Keratinocyte (primary cell): ENCODE measurements at regions not wholly inside any gene's neighbourhood (a gene's known extent, or its start where the extent isn't known, plus 50 kb on each side); places are given as distances from the start of the nearest gene placed in this dataset.

Source experiments
- DNase-seq: peaks from one replicate; pipeline ENCODE4 v3.0.0-alpha.2; 2011; ENCODE audit warnings: low read depth, missing footprints, low spot score
- FAIRE-seq: peaks from 2 replicates; lab custom pipeline; 2011; peaks lifted over from hg19 to GRCh38; lab: Jason Lieb, UNC
- H2AFZ ChIP-seq: 2 replicates; pipeline ENCODE4 v1.6.0; 2012; ENCODE audit warnings: low read length, control low read depth, inconsistent platforms; ENCODE audit not compliant: control insufficient read depth
- H3K27ac ChIP-seq: 2 replicates; pipeline ENCODE4 v1.5.1; 2011; ENCODE audit warnings: low read length; ENCODE audit not compliant: control insufficient read depth, insufficient read depth
- H3K27me3 ChIP-seq: 3 replicates; pipeline ENCODE4 v1.6.0; 2011; ENCODE audit warnings: low read length; ENCODE audit not compliant: control insufficient read depth, insufficient read depth; ENCODE audit errors: extremely low read depth
- H3K36me3 ChIP-seq, 2 experiments: 2 replicates in 1 of 2; 3 replicates in 1 of 2; pipeline ENCODE4 v1.5.1; 2011; ENCODE audit warnings: low read length in 2 of 2, mild to moderate bottlenecking in 1 of 2; ENCODE audit not compliant: control insufficient read depth in 2 of 2, insufficient read depth in 2 of 2; ENCODE audit errors: extremely low read depth in 1 of 2
- H3K4me1 ChIP-seq: 3 replicates; pipeline ENCODE4 v1.5.1; 2011; ENCODE audit warnings: low read length; ENCODE audit not compliant: control insufficient read depth, insufficient read depth; ENCODE audit errors: extremely low read depth
- H3K4me2 ChIP-seq: 3 replicates; pipeline ENCODE4 v1.6.0; 2011; ENCODE audit warnings: low read depth, low read length; ENCODE audit not compliant: control insufficient read depth, insufficient read depth; ENCODE audit errors: extremely low read depth
- H3K4me3 ChIP-seq, 3 experiments: fragments of 200-600 bp in 1 of 3; sonication (generic) in 1 of 3; 2 replicates in 2 of 3; 3 replicates in 1 of 3; pipeline ENCODE4 v1.5.1; 2011 to 2016; ENCODE audit warnings: low read length in 3 of 3, mild to moderate bottlenecking in 3 of 3, control low read depth in 2 of 3, inconsistent platforms in 1 of 3, low read depth in 1 of 3, mixed read lengths in 1 of 3, mixed run types in 1 of 3, moderate library complexity in 1 of 3; ENCODE audit not compliant: control insufficient read depth in 2 of 3, insufficient read depth in 2 of 3; ENCODE audit errors: extremely low read depth in 1 of 3
- H3K79me2 ChIP-seq: 2 replicates; pipeline ENCODE4 v1.6.0; 2012; ENCODE audit warnings: low read length; ENCODE audit not compliant: control insufficient read depth, insufficient read depth
- H3K9ac ChIP-seq: 3 replicates; pipeline ENCODE4 v1.6.0; 2011; ENCODE audit warnings: low read length; ENCODE audit not compliant: control insufficient read depth, insufficient read depth; ENCODE audit errors: extremely low read depth
- H3K9me1 ChIP-seq: 3 replicates; pipeline ENCODE4 v1.6.0; 2011; ENCODE audit warnings: low read length; ENCODE audit not compliant: control insufficient read depth, insufficient read depth; ENCODE audit errors: extremely low read depth
- H3K9me3 ChIP-seq: 2 replicates; pipeline ENCODE4 v1.5.1; 2012; ENCODE audit warnings: low read depth, low read length; ENCODE audit not compliant: control insufficient read depth
- H4K20me1 ChIP-seq: 3 replicates; pipeline ENCODE4 v1.6.0; 2011; ENCODE audit warnings: low read length; ENCODE audit not compliant: control insufficient read depth, insufficient read depth; ENCODE audit errors: extremely low read depth
- EZH2 ChIP-seq: IDR thresholded peaks from one replicate; pipeline ENCODE4 v1.6.1; 2012; ENCODE audit warnings: inconsistent platforms, mild to moderate bottlenecking, low read length, moderate library complexity
- dilution Hi-C: fragments of 300-500 bp; cut with MboI; formaldehyde crosslinking; loops from one replicate; pipeline ENCODE4 v1.7.0; 2020; ENCODE audit warnings: low sequenced_read_pairs; ENCODE audit not compliant: extremely low pct_ligation_motif_present
- TF ChIP-seq, protein P1 (sequence below), 3 experiments: IDR thresholded peaks in 1 of 3; conservative IDR thresholded peaks in 1 of 3; optimal IDR thresholded peaks in 1 of 3; 2 replicates in 2 of 3; 3 replicates in 1 of 3; pipeline versions ENCODE3 to v1.5.1; 2011; ENCODE audit warnings: low read length in 3 of 3, mild to moderate bottlenecking in 3 of 3, moderate library complexity in 2 of 3, control low read depth in 1 of 3, inconsistent platforms in 1 of 3; ENCODE audit not compliant: insufficient read depth in 2 of 3; ENCODE audit errors: extremely low read depth in 1 of 3

DNA sequence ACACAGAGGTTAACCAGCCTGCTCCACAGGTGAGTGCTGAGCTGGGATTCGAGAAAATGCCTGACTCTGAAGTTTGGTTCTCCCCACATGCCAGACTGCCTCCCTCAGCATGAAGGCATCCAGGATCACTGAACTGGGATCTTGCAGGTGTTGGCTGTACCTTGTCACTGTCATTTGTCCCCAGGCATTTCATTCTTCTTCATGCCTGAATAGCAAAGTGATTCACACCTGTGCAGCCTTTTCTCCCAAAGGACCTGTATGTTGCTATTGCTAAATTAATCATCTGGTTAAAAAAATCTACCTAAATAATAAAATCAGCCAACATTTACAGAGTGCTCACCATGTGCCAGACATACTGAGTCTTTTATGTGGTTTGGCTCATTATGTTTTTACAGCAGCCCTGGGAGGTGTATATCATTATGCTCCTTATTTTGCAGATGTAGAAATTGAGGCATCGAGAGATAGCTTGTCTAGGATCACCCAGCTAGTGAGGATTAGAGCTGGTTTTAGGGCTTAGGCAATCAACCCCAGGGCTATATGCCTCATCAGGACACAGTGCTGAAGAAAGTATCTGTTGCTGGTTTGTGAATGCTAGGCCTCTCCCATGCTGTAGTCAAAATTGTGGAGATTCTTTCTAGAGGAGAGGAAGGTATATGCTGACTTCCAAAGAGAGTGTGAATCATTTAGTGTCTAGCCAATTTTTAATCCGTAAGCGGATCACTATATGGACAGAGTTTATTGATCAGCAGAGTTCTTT lies 204.4 kb downstream of the HIPK3 start:
- Histone ChIP-seq H3K4me2 (no peak overlapping the region), H4K20me1 (peaks cover 2% of the 10 kb centered on the region), H3K9me1 (no peaks in the 10 kb centered on the region), H3K9ac (no peak overlapping the region), H3K4me1 (no peaks in the 10 kb centered on the region), H3K4me3 (no peak overlapping the region), H3K27me3 (no peaks in the 10 kb centered on the region), H3K79me2 (no peaks in the 10 kb centered on the region), H3K9me3 (no peaks in the 10 kb centered on the region), H3K27ac (no peak overlapping the region), H2AFZ (no peak overlapping the region), H3K36me3 (no peaks in the 10 kb centered on the region)
- FAIRE-seq (peak; percentile 58), DNase-seq (no peak)
- dilution Hi-C loops = no loop called here
- TF ChIP-seq EZH2 = no peak
- TF ChIP-seq, protein P1, sequence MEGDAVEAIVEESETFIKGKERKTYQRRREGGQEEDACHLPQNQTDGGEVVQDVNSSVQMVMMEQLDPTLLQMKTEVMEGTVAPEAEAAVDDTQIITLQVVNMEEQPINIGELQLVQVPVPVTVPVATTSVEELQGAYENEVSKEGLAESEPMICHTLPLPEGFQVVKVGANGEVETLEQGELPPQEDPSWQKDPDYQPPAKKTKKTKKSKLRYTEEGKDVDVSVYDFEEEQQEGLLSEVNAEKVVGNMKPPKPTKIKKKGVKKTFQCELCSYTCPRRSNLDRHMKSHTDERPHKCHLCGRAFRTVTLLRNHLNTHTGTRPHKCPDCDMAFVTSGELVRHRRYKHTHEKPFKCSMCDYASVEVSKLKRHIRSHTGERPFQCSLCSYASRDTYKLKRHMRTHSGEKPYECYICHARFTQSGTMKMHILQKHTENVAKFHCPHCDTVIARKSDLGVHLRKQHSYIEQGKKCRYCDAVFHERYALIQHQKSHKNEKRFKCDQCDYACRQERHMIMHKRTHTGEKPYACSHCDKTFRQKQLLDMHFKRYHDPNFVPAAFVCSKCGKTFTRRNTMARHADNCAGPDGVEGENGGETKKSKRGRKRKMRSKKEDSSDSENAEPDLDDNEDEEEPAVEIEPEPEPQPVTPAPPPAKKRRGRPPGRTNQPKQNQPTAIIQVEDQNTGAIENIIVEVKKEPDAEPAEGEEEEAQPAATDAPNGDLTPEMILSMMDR (optimal IDR thresholded peaks at IDR 0.05 in 1 of 3, IDR thresholded peaks at IDR 0.05 in 1 of 3, conservative IDR thresholded peaks at IDR 0.05 in 1 of 3; ENCODE audit: extremely low read depth in 1 of 3, insufficient read depth in 2 of 3, low read length in 3 of 3) = no peak

DNA sequence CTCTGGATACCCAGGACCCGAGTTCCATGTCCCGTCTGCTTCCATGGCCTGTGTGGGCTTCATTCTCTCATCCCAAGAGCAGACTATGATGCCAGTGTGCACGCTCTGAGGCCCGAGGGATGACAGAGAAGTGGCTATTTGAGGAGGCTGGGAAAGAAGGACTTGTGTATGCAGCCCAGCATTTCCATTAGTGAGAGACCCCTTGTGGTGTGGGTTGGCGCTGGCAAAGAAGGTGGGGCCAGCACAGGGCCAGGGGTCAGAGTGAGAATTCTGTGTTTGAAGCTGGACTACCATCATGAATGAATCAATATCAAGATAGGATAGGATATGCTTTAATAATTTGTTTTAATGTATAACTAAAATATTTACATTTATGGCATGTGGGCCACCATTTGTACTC lies 200.8 kb downstream of the HIPK3 start:
- dilution Hi-C loops = no loop called here
- no peak for FAIRE-seq

More for the DNA sequence above, 200.8 kb downstream of the HIPK3 start:
- no peaks in the 10 kb centered on the region for H3K36me3 ChIP-seq
- peaks cover 2% of the 10 kb centered on the region for H4K20me1 ChIP-seq
- H3K27me3 ChIP-seq = no peaks in the 10 kb centered on the region
- no peaks in the 10 kb centered on the region for H3K9me1 ChIP-seq
- no peak overlapping the region for H3K4me2 ChIP-seq
- no peak overlapping the region for H2AFZ ChIP-seq
- peaks cover under 1% of the 10 kb centered on the region for H3K4me1 ChIP-seq
- H3K9me3 ChIP-seq = no peaks in the 10 kb centered on the region
- H3K4me3 ChIP-seq = no peak overlapping the region
- no peak overlapping the region for H3K27ac ChIP-seq
- no peak for DNase-seq
- TF ChIP-seq, protein P1 (optimal IDR thresholded peaks at IDR 0.05 in 1 of 3, IDR thresholded peaks at IDR 0.05 in 1 of 3, conservative IDR thresholded peaks at IDR 0.05 in 1 of 3; ENCODE audit: extremely low read depth in 1 of 3, insufficient read depth in 2 of 3, low read length in 3 of 3) = no peak
- no peak for TF ChIP-seq EZH2
- H3K9ac ChIP-seq = no peak overlapping the region
- no peaks in the 10 kb centered on the region for H3K79me2 ChIP-seq
